ENCODE measurements at regions not wholly inside any gene's neighbourhood (a gene's known extent, or its start where the extent isn't known, plus 50 kb on each side); places are given as distances from the start of the nearest gene placed in this dataset.
A peak's percentile ranks its signal among the peaks of the same experiment; 100 is the strongest.
"Not testable (repeated sequence)": the region's sequence is repeated elsewhere in the genome, so short reads cannot be mapped to it uniquely, and the experiment has no call there.

DNA sequence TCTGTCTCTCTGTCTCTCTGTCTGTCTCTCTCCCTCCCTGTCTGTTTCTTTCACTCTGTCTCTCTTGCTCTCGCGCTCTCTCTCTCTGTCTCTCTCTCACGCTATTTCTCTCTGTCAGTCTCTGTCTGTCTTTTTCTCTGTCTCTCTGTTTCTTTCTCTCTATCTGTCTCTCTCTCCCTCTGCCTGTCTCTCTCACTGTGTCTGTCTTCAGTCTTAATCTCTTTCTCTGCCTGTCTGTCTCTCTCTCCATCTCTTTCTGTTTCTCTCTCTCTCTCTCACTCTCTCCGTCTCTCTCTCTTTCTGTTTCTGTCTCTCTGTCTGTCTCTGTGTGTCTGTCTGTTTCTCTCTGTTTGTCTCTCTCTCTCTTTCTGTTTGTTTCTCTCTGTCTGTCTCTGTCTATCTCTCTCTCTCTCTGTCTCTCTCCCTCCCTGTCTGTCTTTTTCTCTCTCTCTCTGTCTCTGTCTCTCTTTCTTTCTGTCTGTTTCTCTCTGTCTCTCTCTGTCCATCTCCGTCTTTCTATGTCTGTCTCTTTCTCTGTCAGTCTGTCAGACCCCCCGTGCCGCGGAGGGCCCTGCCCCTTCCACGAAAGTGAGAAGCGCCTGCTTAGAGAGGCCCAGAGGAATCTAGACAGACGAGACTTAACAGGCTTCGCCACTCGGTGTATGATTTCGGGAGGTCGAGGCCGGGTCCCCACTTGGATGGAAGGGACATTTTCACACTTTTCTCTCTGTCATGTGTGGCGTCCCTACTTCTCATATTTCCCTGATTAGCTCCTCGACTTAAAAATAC lies 346.3 kb upstream of the DEFB115 start:
- H3K27ac ChIP-seq, result no peak overlapping the region
- H3K27me3 ChIP-seq, result no peaks in the 10 kb centered on the region
- H3K4me1 ChIP-seq, result no peaks in the 10 kb centered on the region
- DNase-seq (ENCODE audit: extremely low spot score in 2 of 2), result no peak
- intact Hi-C loops (cut with DNase I), result no loop called here
- H3K36me3 ChIP-seq, result no peaks in the 10 kb centered on the region
- H3K9me3 ChIP-seq, result no peaks in the 10 kb centered on the region
- no peak overlapping the region for H3K4me3 ChIP-seq
- TF ChIP-seq POLR2AphosphoS5 (IDR thresholded peaks at IDR 0.05; ENCODE audit: insufficient read depth in 1 of 2, low read depth in 1 of 2) (no peak), POLR2A (IDR thresholded peaks at IDR 0.05) (no peak)
- TF ChIP-seq, protein P1, sequence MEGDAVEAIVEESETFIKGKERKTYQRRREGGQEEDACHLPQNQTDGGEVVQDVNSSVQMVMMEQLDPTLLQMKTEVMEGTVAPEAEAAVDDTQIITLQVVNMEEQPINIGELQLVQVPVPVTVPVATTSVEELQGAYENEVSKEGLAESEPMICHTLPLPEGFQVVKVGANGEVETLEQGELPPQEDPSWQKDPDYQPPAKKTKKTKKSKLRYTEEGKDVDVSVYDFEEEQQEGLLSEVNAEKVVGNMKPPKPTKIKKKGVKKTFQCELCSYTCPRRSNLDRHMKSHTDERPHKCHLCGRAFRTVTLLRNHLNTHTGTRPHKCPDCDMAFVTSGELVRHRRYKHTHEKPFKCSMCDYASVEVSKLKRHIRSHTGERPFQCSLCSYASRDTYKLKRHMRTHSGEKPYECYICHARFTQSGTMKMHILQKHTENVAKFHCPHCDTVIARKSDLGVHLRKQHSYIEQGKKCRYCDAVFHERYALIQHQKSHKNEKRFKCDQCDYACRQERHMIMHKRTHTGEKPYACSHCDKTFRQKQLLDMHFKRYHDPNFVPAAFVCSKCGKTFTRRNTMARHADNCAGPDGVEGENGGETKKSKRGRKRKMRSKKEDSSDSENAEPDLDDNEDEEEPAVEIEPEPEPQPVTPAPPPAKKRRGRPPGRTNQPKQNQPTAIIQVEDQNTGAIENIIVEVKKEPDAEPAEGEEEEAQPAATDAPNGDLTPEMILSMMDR (IDR thresholded peaks at IDR 0.05), result no peak

DNA sequence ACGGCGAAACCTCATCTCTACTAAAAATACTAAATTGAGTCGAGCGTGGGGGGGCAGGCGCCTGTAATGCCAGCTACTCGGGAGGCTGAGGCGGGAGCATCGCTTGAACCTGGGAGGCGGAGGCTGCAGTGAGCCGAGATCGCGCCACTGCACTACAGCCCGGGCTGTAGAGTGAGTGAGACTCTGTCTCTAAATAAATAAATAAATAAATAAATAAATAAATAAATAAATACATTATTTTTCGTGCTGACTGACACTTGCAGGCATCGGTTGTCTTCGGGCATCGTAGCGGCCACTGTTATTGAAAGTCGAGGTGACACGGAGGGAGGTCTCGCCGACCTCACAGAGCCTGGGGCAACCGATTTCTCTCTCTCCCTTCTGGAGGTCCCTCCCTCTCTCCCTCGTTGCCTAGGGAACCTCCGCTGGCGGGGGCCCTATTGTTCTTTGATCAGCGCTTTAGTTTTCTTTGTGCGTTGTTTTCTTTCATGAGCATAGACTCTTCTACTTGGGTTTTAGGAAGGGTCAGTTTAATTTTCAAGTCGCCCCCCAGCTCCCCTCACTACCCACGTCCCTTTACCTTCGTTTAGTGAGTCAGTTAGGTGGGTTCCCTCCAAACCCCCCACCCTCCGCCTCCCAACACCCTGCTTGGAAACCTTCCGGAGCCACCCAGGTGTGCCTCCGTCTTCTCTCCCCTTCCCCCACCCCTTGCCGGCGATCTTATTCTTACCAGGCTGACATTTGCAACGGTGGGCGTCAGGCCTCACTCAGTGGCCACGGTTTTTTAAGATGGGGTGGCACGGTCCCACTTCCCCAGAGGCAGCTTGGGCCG lies 345.4 kb upstream of the DEFB115 start:
- H3K36me3 ChIP-seq; H3K27ac ChIP-seq; H3K27me3 ChIP-seq; H3K9me3 ChIP-seq; H3K4me1 ChIP-seq; intact Hi-C loops (cut with DNase I); DNase-seq (ENCODE audit: extremely low spot score in 2 of 2): not testable (repeated sequence)
- H3K4me3 ChIP-seq, result peak overlapping the region in 1 of 2 donors; percentile 7

DNA sequence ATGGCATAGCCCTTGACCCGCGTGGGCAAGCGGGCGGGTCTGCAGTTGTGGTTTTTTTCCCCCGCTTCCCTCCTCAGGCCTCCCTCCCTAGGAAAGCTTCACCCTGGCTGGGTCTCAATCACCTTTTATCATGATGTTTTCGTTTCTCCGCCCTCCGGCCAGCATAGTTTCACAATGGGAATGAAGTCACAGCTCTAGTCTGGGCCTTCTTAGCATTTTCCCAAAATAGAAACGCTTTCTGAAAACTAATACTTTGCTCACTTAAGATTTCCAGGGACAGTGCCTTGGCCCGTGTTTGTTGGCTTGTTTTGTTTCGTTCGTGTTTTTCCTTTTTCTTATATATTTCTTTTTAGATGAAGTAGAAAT lies 344.8 kb upstream of the DEFB115 start:
- H3K4me3 ChIP-seq, result peak overlapping the region in 1 of 2 donors; percentile 7
- H3K4me1 ChIP-seq; H3K27ac ChIP-seq; H3K27me3 ChIP-seq; DNase-seq (ENCODE audit: extremely low spot score in 2 of 2); intact Hi-C loops (cut with DNase I); H3K9me3 ChIP-seq; H3K36me3 ChIP-seq: not testable (repeated sequence)

DNA sequence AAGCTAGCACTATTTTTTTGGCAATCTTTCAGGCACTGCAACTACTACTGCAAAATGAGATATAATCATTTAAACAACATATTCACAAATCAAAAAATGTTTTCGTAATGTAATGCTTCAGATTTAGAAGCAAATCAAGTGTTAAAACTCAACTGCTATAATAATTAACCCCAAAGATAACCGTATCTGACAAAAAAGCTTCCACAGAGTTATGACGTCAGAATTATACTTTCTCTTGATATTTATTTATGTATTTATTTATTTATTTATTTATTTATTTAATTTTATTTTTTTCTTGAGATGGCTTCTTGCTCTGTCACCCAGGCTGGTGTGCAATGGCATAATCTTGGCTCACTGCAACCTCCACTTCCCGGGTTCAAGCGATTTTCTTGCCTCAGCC lies 341.1 kb upstream of the DEFB115 start:
- H3K36me3 ChIP-seq; H3K27me3 ChIP-seq; H3K4me3 ChIP-seq; H3K4me1 ChIP-seq; DNase-seq (ENCODE audit: extremely low spot score in 2 of 2); H3K27ac ChIP-seq; H3K9me3 ChIP-seq; intact Hi-C loops (cut with DNase I): not testable (repeated sequence)

DNA sequence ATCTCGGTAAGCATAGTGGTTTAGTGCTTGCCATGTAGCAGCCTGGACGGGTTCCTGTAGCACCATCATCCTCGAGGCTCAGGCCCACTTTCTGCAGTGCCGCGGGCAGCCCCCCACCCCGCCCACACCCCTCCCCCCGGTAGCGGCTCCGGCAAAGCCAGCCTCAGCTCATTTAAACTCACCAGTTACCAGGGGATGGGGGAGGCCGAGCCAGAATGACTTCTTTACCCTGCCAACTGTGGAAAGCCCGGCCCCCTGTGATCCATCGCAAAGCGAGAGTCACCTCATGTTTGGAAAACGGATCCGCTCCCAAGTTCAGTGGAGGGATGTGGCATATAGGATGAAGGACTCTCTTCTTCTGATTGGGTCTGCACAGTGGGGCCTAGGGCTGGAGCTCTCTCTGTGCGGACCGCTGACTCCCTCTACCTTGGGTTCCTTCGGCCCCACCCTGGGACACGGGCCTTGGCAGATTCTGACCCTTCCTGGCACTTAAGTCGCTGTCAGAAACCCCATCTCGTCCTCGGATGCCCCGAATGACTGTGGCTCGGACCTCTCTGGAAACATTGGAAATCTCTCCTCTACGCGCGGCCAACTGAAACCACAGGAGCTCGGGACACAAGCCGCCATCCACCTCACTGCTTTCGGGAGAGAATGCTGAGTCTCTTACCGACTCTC lies 337.8 kb upstream of the DEFB115 start:
- no peaks in the 10 kb centered on the region for H3K9me3 ChIP-seq
- no peak for DNase-seq (ENCODE audit: extremely low spot score in 2 of 2)
- no peaks in the 10 kb centered on the region for H3K27me3 ChIP-seq
- intact Hi-C loops (cut with DNase I), result no loop called here
- no peak overlapping the region for H3K4me3 ChIP-seq
- no peaks in the 10 kb centered on the region for H3K4me1 ChIP-seq
- no peak overlapping the region for H3K27ac ChIP-seq
- no peaks in the 10 kb centered on the region for H3K36me3 ChIP-seq
- TF ChIP-seq POLR2AphosphoS5 (IDR thresholded peaks at IDR 0.05; ENCODE audit: insufficient read depth in 1 of 2, low read depth in 1 of 2) (no peak), POLR2A (IDR thresholded peaks at IDR 0.05) (no peak)
- TF ChIP-seq, protein P1 (IDR thresholded peaks at IDR 0.05), result no peak

DNA sequence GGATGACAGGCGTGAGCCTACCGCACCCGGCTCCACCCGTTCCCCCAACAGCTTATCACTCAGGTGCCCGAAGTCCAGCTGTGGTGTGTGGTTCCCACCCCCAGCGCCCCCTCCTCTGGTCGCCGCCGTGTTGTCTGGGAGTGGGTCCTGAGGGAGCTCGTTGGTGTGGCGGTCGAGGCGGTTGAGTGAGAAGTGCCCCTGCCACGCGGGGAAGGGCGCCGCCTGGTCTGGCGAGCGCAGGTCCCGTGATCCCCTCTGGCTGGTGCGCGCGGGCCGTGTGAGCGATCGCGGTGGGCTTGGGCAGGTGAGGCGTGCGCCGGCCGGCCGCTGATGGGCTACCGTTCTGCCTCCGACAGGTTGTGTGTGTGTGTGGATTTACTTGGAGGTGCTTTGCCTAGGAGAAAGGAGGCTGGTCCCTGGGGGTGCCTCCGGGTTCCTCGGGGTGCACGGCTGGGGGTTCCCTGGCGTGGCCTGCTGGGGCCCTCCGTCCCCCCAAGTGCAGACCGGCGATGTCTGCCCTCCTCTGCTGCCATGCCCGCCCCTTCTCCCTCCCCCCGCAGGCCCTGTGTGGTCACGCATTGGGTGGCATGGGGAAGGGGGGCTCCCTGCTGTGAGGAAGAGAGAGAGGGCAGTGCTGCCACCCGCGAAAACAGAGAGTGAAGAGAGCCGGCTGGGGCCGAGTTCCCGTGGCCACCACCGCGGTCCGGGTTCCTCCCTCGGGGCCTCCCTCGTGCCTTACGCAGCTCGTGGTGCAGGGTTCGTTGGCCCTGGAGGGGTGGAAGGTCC lies 336.0 kb upstream of the DEFB115 start:
- Histone ChIP-seq H3K4me3 (no peak overlapping the region), H3K4me1 (no peaks in the 10 kb centered on the region), H3K27ac (no peak overlapping the region), H3K9me3 (no peaks in the 10 kb centered on the region), H3K27me3 (no peaks in the 10 kb centered on the region), H3K36me3 (no peaks in the 10 kb centered on the region)
- intact Hi-C loops (cut with DNase I), result no loop called here
- DNase-seq (ENCODE audit: extremely low spot score in 2 of 2), result no peak
- TF ChIP-seq POLR2A (IDR thresholded peaks at IDR 0.05) (no peak), POLR2AphosphoS5 (IDR thresholded peaks at IDR 0.05; ENCODE audit: insufficient read depth in 1 of 2, low read depth in 1 of 2) (no peak)
- TF ChIP-seq, protein P1 (IDR thresholded peaks at IDR 0.05), result no peak

Data from vagina (tissue), 2 donors.